DND-41 (cell line): ENCODE measurements at regions not wholly inside any gene's neighbourhood (a gene's known extent, or its start where the extent isn't known, plus 50 kb on each side); places are given as distances from the start of the nearest gene placed in this dataset.

Experiments
- EZH2 ChIP-seq: IDR thresholded peaks from 3 replicates; pipeline ENCODE4 v1.6.1; 2012; ENCODE audit warnings: borderline replicate concordance, low read depth, mild to moderate bottlenecking, moderate library complexity, low read length, inconsistent platforms; ENCODE audit not compliant: severe bottlenecking
- TF ChIP-seq, protein P1 (sequence below): IDR thresholded peaks from 2 replicates; pipeline ENCODE4 v1.5.1; 2012; ENCODE audit warnings: borderline replicate concordance, low read length, moderate library complexity, mild to moderate bottlenecking; ENCODE audit not compliant: poor library complexity, severe bottlenecking; ENCODE audit errors: extremely low read depth

DNA sequence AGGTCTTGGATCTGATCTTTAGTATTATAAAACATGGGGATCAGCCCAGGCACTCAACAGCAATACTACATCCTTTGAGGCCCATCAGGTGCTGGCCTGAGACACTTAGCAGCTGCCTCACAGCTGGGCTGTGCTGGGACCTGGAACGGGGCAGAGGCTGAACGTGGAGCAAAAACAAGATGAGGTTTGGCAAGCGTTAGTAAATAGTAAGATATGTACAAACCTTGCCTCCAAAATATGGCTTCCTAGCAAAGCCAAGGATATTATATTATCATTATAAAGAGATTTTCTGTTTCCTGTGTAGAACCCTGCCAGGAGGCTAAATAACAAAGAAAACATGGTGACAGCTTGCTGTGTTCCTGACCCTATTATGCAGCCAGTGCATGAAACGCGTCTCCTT is 60.0 kb upstream of the SPON1 start:
- TF ChIP-seq, protein P1, sequence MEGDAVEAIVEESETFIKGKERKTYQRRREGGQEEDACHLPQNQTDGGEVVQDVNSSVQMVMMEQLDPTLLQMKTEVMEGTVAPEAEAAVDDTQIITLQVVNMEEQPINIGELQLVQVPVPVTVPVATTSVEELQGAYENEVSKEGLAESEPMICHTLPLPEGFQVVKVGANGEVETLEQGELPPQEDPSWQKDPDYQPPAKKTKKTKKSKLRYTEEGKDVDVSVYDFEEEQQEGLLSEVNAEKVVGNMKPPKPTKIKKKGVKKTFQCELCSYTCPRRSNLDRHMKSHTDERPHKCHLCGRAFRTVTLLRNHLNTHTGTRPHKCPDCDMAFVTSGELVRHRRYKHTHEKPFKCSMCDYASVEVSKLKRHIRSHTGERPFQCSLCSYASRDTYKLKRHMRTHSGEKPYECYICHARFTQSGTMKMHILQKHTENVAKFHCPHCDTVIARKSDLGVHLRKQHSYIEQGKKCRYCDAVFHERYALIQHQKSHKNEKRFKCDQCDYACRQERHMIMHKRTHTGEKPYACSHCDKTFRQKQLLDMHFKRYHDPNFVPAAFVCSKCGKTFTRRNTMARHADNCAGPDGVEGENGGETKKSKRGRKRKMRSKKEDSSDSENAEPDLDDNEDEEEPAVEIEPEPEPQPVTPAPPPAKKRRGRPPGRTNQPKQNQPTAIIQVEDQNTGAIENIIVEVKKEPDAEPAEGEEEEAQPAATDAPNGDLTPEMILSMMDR, result no peak
- no peak for TF ChIP-seq EZH2
